HG03060 (cell line): ENCODE measurements at regions not wholly inside any gene's neighbourhood (a gene's known extent, or its start where the extent isn't known, plus 50 kb on each side); places are given as distances from the start of the nearest gene placed in this dataset.

Experiments
- ATAC-seq: cut with Tn5 transposase; IDR thresholded peaks from one replicate; pipeline ENCODE4 v1.9.1; 2021; ENCODE audit warnings: low read depth, moderate number of reproducible peaks; ENCODE audit not compliant: unreplicated experiment

- ATAC-seq = no peak
Observed at GRCh38 chr20:24773168-24773567, 175.9 kb upstream of the CST7 start.

GRCh38 chr20:24773751-24774201 is 175.3 kb upstream of the CST7 start:
- ATAC-seq = peak; percentile 75

DNA sequence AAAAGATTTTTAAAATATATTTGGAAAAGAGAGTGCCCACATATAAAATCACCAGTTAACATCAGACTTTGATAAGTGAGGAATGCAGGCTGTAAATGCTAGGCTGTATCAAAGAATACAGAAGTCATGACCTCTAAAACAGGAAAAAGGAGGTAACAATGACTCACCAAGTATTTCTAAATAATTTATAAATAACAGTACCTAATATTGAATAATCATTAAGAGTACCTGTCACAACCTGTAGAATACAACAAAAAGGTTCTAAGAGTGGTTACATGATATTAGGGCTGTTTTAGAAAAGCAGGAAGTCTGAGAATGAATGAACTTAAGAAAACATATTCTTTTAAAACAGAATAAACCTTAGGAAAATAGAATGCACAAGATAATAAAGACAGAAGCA is 173.1 kb upstream of the CST7 start:
- no peak for ATAC-seq

GRCh38 chr20:24776755-24777271 is 172.3 kb upstream of the CST7 start:
- ATAC-seq = no peak

- no peak for ATAC-seq
Observed at GRCh38 chr20:24777746-24778145, 171.3 kb upstream of the CST7 start.

DNA sequence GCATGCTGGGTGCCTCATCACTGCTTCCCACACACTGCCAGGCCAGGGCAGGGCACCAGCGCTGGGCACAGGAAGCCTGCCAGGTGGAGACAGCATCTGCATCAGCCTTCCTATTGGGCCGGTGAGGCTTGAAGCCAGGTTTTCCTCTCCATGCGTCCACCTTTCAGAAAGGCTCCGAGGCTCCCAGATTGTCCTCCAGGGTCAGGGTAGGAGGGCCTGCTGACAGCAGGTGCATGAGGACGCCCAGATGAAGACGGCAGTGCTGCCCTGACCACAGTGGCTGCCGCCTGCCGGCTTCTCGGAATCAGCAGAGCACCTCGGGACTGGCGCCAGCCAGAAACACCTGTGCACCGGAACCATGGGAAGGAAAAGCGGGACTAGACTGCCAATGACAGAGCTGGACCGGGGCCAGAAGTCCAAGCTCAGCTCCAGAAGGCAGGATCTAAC is 170.5 kb upstream of the CST7 start:
- ATAC-seq = no peak

DNA sequence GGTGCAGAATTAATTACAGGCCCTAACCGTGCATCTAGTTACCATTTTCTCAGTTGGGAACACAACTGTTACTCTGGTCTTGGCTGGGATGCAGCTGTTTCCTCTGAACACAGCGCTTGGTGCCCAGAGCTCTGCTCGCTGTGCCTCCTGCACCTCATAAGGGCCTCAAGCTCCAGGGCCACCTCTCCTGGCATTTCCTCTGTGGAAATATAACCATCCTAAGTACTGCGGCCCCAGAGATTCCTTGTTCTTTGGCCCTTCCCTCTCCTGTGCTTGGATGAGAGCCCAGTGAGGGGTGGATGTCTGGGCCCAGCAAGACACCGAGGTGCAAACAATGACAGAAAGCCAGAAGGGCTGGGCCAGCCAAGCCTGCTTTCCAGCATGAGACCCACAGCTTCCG is 169.9 kb upstream of the CST7 start:
- ATAC-seq = no peak

- ATAC-seq = no peak
Observed at GRCh38 chr20:24779946-24780345, 169.1 kb upstream of the CST7 start.

GRCh38 chr20:24780674-24781417 is 168.2 kb upstream of the CST7 start:
- no peak for ATAC-seq

GRCh38 chr20:24781418-24781980 is 167.6 kb upstream of the CST7 start:
- no peak for ATAC-seq

DNA sequence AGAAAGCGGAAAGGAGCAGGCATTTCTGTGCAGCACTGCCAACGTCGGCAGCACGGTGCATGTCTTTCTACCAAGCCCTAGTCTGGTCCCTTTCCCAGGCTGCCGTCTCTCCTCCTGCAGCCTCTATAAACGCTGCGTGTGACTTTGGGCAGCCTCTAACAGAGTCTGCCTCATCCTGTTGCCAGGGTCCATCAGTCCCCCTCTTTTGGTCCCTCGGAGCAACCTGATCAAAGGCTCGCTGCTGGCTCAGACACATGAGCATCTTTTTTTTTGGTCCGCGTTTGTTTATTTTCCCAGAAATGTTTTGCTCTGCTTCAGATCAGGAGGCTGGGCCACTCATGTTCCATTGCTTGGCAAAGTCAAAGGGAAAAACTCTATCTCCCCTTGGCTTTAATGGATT is 166.8 kb upstream of the CST7 start:
- ATAC-seq = no peak

- no peak for ATAC-seq
Observed at GRCh38 chr20:24782801-24783630, 166.1 kb upstream of the CST7 start.

DNA sequence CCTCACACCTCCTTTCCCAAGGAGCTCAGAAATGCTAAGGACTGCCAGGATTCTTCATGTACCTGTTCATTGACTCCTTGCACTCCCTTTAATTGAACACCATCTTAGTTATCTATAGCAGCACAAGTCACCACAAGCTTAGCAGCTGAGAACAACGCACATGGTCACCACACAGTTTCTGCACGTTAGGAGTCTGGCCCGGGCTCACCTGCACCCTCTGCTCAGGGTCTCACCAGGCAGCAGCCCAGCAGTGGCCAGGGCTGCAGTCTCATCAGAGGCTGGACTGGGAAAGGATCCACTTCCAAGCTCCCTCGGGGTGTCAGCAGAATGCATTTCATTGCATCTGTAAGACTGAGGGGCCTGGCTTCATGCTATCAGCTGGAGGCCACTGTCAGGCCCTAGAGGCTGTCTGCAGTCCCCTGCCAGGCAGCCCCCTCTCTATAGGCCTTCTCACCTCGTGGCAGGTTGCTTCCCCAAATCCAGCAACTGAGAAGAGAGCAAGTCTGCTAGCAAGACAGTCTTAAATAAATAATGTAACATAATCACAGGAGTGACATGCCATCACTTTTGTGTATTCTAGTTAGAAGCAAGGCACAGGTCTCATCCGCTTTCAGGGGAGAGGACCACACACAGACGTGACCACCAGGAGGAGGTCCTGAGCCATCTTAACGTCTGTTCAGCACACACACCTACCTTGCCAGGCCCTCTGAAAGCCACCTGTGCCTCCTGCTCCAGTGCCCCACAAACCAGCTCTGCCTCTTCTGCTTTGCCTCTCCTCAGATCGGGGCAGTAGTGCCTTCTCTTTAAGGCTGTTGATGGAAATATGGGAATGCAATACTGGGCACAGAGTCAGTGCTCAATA is 165.2 kb upstream of the CST7 start:
- ATAC-seq = no peak

DNA sequence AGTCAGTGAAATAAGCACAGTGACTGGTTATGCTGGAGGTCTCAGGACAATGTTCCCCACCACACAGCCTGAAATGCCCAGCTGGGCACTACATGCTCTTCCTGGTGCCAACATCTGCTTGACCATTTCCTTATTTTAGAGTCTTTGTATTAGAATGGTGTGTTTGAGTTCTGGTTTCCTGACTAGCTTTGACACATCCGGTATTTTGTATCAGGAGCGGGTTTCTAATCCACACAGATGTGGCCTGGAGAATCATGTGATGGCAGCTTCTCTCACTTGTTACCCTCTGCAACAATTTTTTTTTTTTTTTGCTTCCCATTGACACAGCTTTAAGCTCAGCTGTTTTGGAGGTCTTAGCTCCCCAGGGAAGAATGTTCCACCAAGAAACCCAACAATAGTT is 164.5 kb upstream of the CST7 start:
- ATAC-seq = no peak

DNA sequence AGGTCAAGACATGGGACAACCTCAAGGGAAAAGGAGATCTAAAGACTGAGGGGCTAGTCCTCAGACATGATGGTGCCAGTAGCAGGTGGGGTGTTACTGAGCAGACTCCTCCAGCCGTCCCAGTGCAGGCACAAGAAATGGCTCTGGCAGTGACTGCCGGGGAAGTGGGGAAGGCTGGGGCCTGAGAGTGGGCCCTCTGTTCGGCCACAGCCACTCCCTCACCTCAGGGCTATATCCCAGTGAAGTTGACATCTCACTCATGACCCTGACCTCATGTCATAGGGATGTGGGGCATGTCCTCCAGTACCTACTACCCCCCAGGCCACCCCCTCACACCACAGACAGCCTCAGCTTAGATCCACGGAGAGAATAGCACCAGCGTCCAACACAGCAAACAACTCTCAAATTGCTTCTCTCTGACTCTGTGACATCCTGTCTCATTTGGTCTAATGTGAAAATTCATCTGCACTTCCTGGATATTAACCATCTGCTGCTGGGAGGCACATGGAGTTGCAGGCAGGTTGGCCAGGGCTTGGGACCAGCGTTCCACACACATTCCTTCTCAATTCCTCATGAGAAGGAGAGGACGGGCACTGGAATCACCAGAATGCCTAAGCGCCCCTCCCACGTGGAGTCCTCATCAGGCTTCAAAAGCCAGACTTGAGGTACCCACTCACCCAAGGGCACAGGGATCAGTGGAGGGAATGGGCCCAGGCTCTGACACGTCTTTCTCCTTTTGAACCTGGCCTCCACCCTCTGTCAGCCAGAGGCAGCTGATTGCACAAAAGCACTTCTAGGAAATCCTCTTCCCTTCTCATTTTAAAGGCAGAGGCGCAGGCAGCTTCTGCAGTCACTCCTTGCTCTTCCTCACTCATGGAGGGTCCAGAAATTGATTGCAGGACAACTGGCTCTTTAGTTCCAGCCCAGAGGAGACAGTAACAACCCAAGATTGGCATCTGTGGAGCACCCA is 163.6 kb upstream of the CST7 start:
- ATAC-seq = no peak

GRCh38 chr20:24786111-24786495 is 163.0 kb upstream of the CST7 start:
- ATAC-seq = no peak

GRCh38 chr20:24786646-24787045 is 162.4 kb upstream of the CST7 start:
- ATAC-seq = no peak

DNA sequence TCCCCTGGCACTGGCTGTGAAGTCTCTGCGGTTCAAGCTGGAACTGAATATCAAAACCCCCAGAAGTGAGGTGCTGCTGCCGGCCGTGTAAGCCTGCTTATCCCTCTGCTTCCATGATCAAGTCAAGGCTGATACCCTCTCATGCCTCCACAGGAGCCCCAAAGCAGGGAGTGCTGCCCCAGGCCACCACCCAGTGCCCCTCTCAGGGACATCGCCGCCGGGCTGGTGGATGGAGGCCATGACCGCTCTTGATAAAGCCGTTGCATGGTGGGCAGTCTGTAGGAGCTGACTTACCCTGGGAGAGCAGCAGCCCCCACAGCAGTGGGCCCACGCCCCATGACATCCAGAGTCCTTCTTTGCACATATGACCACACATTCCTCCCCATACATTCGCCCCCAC is 162.0 kb upstream of the CST7 start:
- no peak for ATAC-seq

- ATAC-seq = no peak
Observed at GRCh38 chr20:24787621-24788020, 161.4 kb upstream of the CST7 start.
